HG03103 (cell line): ENCODE measurements at regions not wholly inside any gene's neighbourhood (a gene's known extent, or its start where the extent isn't known, plus 50 kb on each side); places are given as distances from the start of the nearest gene placed in this dataset.
"Not testable (repeated sequence)": the region's sequence is repeated elsewhere in the genome, so short reads cannot be mapped to it uniquely, and the experiment has no call there.

Experiments
- ATAC-seq: cut with Tn5 transposase; IDR thresholded peaks from one replicate; pipeline ENCODE4 v1.9.1; 2021; ENCODE audit warnings: low read depth; ENCODE audit not compliant: unreplicated experiment

DNA sequence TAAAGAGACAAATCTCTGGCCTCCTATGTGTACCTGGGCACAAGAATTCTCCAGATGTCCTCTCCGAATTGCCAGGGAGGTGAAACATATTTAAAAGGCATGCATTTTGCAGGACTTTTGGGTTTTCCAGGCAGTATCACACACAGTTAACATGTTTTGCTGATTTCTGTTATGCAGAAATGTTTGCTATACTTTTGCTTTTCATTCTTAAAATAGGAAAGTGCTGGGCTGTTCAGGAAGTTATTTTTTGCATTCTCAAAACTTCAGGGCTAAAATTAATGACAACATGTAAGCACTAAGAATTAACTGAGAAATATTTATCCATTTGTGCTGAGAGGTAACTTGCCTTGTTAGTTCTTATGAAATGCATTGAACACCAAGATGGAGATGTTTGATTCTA, 390.7 kb upstream of the CTSO start:
- ATAC-seq = no peak

DNA sequence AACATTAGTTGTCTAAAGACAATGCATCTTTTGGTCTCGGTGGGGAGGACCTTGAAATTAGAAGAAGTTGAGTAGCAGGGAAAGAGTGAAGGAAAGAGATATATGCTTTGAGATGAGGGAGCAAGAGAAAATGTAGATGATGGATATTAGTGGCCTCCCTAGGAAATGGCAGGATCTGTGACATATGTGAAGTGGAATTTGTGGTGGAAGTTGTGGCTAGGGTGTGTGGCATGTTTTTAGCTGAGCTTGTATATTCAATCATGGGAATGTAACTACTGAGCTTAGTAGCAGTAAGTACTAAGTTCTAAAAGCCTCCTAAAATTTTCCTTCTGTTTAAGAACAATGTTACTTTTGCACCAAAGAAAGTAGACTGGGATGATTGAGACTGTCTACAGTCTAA, 382.8 kb upstream of the CTSO start:
- no peak for ATAC-seq

DNA sequence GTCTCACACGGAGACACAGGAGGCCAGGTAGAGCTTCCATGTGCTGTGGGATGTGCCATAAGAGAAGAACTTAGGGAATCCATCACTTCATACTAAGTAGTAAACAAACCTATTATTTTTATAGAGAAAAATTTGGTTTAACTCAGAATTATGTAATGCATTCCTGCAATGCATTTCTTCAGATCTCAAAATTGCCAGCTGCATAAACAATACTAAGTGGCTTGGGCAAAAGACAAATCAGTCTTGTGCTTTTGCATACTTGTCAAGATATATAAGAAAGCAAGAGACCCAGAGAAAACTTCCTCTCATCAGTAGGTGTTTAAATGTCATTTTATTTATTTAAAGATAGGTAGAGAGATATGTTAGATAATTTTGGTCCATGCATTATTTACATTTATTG, 382.1 kb upstream of the CTSO start:
- ATAC-seq = no peak

DNA sequence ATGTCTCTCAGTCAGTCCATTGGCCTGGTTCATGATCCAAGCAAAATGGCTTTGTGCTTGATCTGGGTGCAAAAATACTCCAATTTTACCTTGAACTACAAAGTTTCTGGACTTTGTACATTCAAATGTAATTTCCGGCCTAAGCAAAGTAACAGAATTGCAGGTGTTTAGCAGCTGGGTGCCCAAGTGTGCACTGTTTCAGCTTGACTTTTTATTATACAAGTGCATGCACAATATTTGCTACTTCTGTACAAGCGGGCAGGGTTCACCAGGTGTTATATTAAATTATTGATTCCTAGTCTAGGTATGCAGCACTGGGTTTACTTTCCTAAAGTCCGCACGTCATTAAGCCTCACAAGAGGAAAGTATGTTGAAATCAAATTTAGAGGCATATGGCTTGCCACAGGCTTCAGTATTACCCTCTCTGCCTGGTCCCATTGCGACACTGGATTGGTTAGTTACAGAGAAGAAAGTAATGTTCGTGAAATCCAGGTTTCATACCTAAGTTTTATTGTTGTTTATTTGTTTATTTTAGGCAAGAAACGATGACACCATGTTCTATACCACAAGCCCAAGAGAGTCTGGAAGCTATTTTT, 376.9 kb upstream of the CTSO start:
- no peak for ATAC-seq

DNA sequence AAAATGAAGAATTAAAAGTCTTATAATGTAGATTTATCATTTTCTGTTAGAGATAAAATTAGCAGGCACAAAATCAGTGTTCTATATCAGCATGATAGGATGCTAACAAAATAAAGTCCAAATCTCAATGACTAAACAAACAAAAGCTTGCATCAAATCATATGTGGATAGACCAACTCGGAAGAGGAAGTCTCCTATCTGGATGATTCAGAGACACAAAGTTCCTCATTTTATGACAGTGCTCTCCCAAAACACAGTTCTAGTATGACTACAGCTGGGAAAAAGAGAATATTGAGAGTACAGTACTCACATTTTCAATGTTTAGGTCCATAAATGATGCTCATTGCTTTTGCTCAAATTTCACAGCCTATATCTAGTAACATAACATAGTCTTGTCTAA, 376.1 kb upstream of the CTSO start:
- ATAC-seq = no peak

DNA sequence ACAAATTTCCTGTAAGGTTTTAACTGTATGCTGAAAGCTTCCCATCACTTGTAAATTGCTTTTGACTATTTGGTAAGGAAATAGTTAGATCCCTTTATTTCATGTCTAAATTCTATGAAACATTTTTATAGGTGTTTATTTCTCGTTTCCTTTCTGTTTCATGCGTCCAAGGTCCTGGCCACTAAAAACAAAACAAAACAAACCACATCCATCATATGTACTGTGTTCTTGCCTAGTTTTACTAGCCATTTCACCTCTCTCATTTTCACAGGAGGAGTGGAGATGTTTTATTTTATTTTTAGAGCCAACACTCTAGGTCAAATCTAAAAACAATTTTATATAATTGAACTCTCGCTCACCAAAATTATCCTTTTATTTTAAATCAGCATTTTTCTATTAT, 375.2 kb upstream of the CTSO start:
- no peak for ATAC-seq

DNA sequence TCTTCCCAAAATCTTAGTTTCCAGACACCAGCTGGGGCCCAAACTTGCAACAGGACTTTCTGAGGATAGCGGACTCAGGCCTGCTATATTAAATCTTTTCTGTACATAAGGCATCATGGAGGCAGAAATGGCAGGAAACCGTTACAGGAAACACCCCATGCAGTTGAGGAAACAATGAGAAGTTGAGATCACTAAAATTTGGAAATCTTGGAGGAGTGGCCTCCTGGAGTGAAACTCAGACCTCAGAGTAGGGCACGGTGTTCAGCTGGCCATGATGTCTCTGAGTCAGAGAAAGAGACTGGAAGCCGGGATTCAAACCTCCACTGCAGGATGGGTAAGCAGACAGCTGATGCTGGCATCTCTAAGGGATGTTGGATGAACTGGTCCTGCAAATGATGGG, 372.6 kb upstream of the CTSO start:
- no peak for ATAC-seq

DNA sequence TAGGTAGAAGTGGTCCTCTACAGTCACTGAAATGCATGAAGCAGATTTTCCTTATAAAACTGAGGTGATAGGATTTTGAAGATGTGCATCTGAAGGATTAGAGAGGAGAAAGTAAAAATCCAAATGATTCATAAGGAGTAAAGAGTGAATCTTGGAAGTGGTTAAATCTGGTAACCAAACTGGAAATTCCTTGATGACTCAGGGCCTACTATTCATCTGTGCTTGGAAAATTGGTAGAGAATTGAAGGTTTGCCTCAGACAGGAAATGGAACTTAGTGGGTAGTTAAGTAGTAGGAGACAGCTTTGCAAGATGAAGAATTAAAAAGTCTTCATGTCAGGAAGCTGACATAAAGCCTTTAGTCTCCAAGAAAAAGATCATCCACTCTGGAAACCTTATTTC, 368.9 kb upstream of the CTSO start:
- ATAC-seq = no peak

DNA sequence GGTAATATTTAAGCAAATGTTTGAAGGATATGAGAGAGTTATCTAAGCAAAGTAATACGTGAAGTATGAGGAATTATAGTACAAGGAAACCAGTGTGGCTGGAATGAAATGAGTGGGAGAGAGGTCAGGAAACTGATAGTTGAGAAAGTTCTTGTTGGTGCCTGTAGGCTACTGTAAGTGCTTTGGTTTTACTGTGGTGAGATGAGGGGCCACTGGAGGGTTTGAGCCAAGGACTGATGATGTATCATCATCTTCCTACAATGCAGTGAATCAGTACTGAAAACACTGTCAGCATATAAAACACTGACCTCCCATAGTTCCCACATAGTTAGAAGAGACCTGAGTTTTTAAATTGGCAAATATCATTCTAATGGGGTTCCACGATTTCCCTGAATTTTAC, 367.5 kb upstream of the CTSO start:
- ATAC-seq = no peak

DNA sequence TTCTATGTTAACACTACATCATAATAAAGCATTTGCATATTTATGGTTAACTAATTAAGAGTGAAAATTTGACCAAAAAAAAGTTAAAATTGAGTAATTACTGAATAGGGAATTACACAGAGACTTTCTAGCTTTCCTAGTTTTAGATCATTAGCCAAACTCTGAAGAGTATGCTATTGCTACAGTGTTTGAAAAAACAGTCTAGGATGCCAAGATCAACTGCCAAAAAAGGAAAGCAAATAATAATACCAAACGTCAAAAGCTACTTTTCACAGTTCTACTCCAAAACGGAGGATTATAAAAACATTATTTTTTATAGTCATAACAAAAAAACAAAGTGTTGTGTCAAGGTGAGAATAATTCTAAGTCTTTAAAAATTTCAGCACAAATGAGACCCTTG, 359.8 kb upstream of the CTSO start:
- ATAC-seq = no peak

DNA sequence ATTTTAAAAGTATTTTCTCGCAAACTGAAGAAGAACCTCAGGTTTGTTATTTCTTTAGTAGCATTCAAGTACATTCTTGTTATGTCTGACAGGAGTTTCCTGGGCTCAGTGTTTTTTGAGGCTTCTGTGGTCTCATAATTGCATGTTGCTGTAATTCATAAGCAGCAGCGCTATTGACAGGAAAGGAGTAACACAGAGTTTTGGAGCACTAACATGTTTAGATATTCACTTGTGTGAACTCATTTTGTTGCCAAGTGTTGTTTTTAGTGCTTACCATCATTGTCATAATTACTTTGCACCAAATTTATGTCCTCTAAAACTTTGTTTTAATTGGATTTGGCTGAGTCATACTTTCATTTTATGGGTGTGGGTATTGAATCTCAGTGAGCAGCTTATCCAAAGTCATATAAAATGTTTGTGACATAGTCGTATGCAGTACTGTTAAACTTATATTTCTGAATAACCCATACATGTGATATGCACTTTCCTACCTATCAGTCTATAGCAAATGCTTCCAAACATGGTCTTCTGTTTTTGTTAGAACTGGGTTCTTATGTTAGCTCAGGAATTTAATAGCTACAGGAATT, 358.7 kb upstream of the CTSO start:
- ATAC-seq = no peak

DNA sequence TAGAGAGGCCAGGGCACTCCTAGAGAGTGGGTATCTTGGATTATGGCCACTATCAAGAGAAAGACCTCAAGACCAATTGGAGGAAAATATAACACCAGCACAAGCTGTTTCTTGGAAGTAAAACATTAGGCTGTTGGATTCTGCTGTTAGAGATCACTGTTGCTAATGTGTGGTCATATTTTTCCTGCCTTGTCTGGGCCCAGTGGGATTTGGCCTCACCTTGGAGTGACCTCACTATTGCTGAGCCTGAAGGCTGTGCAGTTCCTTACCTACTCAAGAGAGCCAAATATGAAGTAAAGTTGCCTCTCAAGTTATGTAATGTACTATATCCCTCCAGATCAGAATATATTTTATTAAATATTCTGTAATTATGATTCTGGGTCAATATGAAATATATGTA, 355.4 kb upstream of the CTSO start:
- ATAC-seq = no peak

DNA sequence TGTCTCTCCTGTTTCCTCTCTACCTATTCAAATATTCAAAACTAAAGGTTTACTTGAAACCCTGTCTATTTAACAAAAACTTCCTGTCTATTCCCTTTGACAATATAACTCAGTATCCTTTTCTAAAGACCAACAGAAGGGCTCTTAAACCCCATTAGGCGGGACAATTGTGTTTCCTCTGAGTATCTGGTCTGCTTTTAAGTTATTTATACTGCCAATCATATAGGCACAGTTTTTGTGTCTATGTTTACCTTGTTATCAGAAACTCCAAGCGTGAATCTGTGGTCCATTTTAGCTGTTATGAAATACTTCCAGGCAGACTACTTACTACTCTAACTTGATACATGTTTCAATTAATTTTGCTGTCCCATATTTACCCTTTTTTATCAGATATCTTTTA, 350.0 kb upstream of the CTSO start:
- ATAC-seq = no peak

DNA sequence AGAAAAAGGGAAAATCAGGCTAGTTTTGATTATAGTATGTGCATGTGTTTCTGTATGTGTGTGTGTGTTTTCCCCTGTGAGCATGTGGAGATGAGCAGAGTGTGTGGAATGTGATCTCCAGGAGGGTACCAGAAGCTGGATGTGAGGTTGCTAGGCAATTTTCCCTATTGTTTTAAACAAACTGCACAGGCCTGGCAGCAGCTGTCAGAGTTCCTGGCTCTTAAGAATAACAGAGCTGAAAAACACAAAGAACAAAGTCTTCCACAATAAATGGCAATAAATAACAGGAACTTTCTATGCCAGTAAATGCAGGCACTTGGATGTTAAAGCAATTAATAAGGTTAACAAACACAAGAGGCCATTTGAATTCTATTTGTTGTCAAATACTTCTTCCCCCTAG, 344.6 kb upstream of the CTSO start:
- ATAC-seq = no peak

DNA sequence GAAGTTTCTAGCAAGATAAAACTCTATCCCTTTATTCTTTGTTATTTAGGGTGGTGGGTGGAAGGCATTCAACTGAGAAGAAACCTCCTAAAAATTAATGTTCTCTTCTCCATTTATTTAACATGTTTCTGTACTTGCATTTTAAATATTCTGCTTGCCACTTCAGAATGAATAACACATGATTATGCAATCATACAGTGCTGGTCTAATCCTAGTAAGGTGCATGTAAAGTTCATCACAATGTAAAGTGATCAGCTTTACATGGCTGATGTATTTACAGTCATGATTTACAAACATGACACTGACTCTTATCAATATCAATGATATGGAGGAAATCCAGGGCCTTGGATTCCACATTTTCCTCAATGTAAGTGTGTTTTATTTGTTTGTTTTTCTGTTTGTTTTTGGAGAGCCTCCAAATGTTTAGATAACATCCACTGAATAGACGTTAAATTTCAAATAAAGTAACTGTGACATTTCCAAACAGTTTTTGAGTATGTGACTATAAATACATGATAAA, 342.1 kb upstream of the CTSO start:
- ATAC-seq = no peak

DNA sequence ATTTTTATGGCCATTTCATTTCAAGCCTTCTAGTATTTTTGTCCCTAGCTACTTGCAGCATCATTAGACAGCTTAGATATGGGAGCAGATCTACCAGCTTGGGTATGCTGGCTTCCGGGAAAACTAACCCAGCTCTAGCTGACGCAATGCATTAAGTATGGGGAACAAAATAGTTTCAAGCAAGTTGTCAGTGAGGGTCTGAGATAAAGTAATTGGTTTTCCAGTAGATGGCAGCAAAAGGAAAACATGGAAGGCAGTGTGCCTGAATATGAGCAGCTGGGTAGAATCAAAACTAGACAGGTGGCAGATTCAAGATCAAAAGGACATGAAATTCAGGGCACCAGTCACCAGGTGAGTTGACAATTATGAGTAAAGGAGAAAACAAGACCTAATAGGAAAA, 340.9 kb upstream of the CTSO start:
- no peak for ATAC-seq

DNA sequence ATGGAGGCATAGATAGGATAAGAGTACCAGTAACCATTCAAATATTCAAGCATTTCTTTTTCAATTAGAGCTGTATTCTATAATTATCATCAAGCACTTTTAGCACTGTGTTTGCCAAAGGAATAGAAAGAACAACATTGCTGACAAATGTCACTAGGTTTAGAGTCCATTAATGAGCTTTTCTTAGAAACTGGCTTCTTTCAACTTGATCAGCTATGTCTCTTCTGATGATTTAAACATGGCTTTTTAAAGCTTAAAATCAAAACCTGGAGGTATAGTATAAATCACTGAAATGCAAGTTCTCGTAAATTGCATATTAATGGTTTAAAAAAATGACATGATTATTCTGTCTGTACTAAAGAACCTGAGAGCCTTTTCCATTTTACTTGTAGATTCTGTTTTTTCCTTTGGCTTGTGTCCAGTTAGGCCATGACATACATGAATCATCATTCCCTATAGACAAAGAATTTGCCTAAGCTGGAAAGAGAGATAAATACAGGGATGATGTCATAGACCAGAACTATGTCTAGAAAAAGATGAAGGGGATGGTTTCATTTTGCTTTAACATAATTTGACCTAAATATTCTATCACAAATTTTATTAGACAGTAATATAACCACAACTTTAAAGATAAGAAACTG, 340.1 kb upstream of the CTSO start:
- ATAC-seq = no peak

DNA sequence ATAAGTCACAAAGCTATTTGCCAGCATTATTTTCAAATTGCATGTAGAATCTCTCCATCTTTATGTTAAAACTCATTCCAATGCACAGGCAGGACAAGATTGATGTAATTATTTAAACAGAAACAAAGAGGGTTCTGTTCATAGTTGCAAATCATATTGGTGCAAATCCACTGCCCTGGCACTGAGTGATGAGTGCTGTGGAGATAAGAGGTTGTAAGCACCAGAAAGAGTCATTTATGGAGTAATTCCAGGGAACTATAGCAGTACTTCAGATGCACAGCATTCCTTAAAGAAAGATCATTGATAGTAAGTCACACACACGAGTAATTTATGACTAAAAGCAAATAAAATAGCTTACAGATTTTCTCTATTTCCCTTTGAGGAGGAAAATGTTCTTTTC, 337.7 kb upstream of the CTSO start:
- no peak for ATAC-seq

DNA sequence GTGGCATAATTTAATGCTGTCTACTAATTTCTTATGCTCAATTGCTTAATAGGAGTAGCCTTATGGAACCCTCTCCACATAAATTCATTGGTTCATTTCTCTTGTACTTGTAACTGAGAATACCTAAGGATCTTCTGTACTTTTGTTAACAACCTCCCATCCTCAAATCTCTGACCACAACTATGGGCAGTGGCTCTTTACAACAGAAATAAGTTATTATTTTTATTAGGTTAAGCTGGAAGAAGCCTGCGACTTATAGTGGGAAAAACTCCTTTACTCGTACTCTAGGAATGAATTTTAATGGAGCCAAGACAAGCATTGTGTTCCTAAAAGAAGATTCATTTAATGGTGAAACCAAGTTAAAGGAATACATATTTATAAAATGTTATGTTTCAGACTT, 337.1 kb upstream of the CTSO start:
- no peak for ATAC-seq

DNA sequence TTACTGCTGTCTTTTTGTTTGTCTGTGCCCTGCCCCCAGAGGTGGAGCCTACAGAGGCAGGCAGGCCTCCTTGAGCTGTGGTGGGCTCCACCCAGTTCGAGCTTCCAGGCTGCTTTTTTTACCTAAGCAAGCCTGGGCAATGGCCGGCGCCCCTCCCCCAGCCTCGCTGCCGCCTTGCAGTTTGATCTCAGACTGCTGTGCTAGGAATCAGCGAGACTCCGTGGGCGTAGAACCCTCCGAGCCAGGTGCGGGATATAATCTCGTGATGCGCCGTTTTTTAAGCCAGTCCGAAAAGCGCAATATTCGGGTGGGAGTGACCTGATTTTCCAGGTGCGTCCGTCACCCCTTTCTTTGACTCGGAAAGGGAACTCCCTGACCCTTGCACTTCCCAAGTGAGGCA, 336.4 kb upstream of the CTSO start:
- not testable (repeated sequence) for ATAC-seq

DNA sequence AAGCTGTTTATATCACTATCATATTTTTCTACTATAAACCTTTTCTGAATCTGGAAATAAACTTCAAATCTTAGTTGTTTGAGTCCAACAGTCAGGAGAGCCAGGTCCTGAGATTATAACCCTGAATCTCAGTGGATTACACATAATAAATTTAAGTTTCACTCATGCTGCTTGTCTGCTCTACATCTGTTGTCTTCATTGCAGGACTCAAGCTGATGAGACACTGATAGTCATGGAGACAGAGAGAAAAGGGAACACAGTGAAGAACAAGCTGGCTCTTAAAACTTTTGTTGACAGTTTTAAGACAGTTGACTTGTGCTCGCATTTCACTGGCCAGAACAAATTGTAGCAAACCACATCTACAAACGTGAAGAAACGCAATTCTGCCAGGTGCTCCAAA, 327.0 kb upstream of the CTSO start:
- no peak for ATAC-seq

DNA sequence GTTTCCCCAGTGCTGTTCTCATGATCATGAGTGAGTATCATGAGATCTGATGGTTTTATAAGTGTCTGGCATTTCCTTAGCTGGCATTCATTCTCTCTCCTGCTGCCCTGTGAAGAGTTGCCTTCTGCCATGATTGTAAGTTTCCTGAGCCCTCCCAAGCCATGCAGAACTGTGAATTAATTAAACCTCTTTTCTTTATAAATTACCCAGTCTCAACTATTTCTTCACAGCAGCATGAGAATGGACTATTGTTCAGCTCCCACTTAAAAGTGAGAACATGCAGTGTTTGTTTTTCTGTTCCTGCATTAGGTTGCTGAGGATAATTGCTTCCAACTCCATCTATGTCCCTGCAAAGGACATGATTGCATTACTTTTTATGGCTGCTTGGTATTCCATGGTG, 311.7 kb upstream of the CTSO start:
- ATAC-seq = no peak
